ENCODE measurements at regions not wholly inside any gene's neighbourhood (a gene's known extent, or its start where the extent isn't known, plus 50 kb on each side); places are given as distances from the start of the nearest gene placed in this dataset.

DNA sequence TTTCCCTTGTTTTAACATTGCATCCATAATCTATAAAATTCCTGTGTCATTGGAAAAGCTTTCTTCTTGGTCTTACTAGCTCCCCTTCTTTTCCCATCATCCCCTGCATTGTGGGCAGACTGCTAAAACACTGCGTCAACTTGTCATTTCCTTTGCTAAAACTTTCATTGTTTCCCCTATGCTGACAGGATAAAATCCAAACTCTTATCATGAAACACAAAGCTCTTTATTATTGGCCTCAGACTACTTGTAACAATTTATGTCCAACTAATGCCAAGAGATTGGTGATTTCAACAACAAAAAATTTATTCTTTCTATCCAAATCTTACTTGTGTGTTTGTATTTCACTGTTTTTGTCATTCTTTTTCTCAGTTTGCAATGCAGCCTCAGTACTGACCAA, 339.1 kb downstream of the HGF start:
- TF ChIP-seq, protein P1, sequence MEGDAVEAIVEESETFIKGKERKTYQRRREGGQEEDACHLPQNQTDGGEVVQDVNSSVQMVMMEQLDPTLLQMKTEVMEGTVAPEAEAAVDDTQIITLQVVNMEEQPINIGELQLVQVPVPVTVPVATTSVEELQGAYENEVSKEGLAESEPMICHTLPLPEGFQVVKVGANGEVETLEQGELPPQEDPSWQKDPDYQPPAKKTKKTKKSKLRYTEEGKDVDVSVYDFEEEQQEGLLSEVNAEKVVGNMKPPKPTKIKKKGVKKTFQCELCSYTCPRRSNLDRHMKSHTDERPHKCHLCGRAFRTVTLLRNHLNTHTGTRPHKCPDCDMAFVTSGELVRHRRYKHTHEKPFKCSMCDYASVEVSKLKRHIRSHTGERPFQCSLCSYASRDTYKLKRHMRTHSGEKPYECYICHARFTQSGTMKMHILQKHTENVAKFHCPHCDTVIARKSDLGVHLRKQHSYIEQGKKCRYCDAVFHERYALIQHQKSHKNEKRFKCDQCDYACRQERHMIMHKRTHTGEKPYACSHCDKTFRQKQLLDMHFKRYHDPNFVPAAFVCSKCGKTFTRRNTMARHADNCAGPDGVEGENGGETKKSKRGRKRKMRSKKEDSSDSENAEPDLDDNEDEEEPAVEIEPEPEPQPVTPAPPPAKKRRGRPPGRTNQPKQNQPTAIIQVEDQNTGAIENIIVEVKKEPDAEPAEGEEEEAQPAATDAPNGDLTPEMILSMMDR (IDR thresholded peaks at IDR 0.05): no peak
- TF ChIP-seq POLR2A (IDR thresholded peaks at IDR 0.05) (no peak), EP300 (IDR thresholded peaks at IDR 0.05) (no peak)

All from sigmoid colon (tissue), 4 donors.